ENCODE measurements at regions not wholly inside any gene's neighbourhood (a gene's known extent, or its start where the extent isn't known, plus 50 kb on each side); places are given as distances from the start of the nearest gene placed in this dataset.

GRCh38 chr5:68116408-68116807, 99.1 kb upstream of the PIK3R1 start:
- TF ChIP-seq TAF1 (IDR thresholded peaks at IDR 0.05; ENCODE audit: low read depth, low read length) = no peak
- TF ChIP-seq POU2F2 (IDR thresholded peaks at IDR 0.05; ENCODE audit: low read depth, low read length) = no peak
